ENCODE measurements at regions not wholly inside any gene's neighbourhood (a gene's known extent, or its start where the extent isn't known, plus 50 kb on each side); places are given as distances from the start of the nearest gene placed in this dataset.

DNA sequence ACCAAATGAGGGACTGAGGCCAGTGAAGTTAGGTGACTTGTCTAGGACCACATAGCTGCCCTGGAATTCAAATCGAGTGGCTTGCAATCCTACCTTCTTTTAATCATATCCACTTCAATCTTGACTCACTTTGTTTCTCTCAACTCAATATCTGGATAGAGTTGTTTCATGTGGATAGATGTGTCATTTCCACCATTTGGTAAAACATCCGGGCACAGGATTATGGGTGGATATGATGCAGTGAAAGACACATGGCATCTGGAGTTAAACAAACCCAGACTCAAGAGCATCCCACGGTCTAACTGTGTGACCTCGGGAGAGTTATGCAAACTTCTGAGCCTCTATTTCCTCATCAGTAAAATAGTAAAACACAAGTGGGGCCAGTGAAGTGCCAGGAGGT, 103.6 kb upstream of the CNKSR3 start:
- TF ChIP-seq, protein P1, sequence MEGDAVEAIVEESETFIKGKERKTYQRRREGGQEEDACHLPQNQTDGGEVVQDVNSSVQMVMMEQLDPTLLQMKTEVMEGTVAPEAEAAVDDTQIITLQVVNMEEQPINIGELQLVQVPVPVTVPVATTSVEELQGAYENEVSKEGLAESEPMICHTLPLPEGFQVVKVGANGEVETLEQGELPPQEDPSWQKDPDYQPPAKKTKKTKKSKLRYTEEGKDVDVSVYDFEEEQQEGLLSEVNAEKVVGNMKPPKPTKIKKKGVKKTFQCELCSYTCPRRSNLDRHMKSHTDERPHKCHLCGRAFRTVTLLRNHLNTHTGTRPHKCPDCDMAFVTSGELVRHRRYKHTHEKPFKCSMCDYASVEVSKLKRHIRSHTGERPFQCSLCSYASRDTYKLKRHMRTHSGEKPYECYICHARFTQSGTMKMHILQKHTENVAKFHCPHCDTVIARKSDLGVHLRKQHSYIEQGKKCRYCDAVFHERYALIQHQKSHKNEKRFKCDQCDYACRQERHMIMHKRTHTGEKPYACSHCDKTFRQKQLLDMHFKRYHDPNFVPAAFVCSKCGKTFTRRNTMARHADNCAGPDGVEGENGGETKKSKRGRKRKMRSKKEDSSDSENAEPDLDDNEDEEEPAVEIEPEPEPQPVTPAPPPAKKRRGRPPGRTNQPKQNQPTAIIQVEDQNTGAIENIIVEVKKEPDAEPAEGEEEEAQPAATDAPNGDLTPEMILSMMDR (IDR thresholded peaks at IDR 0.05; ENCODE audit: low read depth, low read length, poor library complexity, severe bottlenecking): no peak
- TF ChIP-seq EZH2phosphoT487 (IDR thresholded peaks at IDR 0.05; ENCODE audit: borderline replicate concordance, low read length): no peak
